T-helper 9 cell (primary cell): ENCODE measurements at regions not wholly inside any gene's neighbourhood (a gene's known extent, or its start where the extent isn't known, plus 50 kb on each side); places are given as distances from the start of the nearest gene placed in this dataset.

Experiments used
- DNase-seq: peaks from one replicate; pipeline ENCODE4 v3.0.0-alpha.2; 2020

DNA sequence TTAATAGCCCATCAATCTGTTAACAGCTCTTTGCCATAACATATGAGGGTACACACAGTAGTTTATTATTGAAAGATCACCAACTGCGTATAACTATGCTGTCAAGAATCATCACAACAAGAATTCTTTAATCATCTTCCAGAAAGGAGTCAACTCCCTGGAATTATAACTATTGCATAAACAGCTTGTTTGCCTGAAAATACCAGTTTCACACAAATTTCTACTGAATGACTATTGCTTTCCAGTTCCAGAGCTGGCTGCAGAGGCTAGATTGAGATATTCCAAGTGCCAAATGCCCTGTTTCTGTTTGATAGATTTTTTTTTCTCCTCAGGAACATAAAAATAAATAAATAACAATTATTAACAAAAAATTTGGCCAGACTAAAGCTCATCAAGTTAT lies 444.7 kb downstream of the TLE1 start:
- no peak for DNase-seq

- no peak for DNase-seq
Measured at GRCh38 chr9:81242866-81243265, 446.5 kb downstream of the TLE1 start.

DNA sequence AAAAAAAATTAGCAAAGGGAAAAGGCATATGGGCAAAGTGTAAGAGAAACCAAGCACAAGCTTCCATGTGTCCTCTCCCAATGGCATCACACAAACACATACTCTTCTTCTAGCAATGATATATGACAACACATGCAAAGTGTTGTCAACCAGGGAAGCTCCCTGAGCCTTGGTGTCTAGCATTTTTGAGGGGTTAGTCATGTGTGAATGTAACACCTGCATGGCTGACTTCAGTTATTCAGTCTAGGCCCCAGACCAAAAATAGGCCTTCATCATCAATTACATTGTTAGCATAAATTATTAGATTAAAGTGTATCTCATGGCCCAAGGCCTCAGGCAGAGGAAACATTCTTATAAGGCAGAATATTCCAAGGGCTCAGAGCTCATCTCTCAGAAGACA lies 450.0 kb downstream of the TLE1 start:
- DNase-seq = no peak

DNA sequence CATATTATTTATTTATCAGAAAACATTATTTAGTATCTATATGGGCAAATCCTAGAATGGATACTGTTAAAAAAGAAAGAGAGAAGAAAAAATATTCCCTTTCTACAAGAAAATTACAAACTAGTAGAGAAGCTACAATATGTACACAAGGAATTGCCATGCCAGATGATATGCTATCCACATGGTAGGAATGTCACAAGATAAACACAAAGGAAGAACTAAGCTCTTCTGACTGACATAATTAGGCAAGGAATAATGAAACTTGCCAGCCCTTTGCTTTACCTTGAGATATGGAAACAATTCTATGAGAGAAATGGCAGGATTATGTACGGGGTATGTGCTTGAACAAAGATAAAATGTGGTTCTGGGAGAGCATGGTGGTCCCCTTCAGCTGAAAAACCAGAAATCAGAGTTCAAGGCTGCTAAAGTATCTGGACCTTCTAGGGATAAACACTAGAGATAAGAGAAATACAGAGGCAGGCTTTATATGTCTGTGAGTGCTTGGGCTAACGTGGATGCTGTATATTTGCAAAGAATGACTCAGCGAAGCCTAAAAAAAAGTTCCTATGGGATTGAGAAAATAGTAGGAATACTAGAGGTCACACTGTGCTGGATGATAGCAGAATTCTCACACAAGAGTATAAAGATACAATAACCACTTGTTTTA lies 451.6 kb downstream of the TLE1 start:
- DNase-seq = no peak

GRCh38 chr9:81234924-81235610 lies 454.3 kb downstream of the TLE1 start:
- no peak for DNase-seq

- no peak for DNase-seq
Measured at GRCh38 chr9:81231011-81231410, 458.3 kb downstream of the TLE1 start.

- DNase-seq = no peak
Measured at GRCh38 chr9:81227507-81228245, 461.7 kb downstream of the TLE1 start.

- DNase-seq = no peak
Measured at GRCh38 chr9:81225596-81225995, 463.8 kb downstream of the TLE1 start.

GRCh38 chr9:81224166-81225081 lies 464.9 kb downstream of the TLE1 start:
- no peak for DNase-seq

DNA sequence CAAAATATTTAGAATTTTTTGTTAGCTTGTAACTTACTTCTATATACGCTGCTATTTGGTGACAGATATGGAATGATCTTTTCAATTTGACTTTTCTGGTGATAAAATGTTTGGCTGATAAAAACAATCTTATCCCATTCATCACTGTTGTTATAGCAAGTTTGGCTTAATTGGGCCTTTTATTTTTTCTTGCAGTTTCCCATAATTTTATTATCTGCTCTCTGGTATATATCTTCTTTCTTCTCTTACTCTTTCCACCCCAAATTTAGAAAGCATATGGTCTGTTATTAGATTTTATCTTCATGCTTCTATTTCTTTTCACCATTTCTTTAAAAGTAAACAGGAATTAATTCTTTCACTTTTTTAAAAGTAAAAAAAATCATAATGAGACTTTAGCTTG lies 474.4 kb downstream of the TLE1 start:
- DNase-seq = no peak

DNA sequence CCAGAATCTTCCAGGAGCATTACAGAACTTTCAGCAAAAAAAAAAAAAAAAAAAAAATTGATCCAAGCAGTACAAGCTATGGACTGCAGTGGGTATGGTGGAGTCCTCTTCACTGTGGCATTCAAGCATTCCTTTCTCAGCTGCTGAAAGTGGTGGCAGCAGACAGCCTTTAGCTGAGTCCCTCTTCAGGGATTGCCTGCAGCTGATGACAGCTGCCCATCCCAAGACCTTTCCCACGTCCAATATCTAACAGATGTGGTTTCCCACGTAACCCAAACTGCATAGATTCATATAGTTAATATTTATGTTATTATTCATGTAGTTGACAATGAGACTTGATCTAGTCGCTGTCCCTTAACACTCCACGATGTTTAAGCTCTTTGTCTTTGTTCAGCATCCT lies 475.9 kb downstream of the TLE1 start:
- no peak for DNase-seq

DNA sequence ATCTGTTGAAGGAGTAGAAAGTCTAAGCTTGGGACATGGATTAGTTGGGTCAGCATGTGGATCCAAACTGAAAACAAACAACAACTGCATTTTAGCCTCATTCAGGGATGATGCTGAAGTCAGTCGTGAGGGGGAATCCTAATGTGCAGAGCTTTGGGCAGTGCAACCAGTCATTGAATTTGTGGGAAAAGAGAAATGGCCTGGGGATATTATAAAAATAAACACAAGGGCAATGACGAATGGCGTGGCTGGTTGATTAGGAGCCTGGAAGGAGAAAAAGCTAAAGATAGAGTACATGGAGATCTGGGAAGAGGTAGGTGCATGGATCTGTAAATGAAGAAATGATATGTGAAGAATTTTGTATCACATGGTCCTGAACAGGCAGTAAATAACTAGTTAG lies 477.6 kb downstream of the TLE1 start:
- no peak for DNase-seq

DNA sequence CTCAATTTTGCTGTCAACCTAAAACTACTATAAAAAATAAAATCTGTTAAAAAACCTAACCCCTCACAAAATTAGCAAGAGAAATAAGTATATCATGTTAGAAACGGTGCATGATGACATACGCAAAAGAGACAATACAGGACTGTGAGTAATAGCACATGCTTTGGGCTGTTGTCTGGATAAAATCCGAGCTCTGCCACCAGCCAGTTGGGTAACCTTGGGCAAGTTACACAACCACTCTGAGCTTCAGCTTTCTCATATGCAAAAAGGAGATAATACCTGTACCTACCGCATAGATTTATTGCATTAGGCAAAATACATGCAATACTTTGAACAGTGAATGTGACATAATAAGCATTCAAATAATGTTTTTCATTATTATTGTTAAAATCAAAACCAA lies 481.7 kb downstream of the TLE1 start:
- no peak for DNase-seq

DNA sequence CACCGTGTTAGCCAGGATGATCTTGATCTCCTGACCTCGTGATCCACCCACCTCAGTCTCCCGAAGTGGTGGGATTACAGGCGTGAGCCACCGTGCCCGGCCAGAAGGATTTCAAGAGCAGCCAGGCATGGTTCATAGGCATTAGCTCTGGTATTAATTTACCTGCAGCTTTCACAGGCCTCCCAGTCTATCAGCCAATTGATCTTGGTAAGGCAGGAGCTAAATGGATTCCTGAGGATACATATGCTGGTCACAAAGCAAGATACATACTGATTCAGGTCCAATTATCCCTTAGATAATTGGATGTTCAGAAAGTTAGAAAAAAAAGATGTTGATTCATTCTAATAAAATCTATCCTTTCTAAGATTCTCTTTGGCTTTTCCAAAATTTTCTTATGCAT lies 487.1 kb downstream of the TLE1 start:
- no peak for DNase-seq

- no peak for DNase-seq
Measured at GRCh38 chr9:81195206-81195605, 494.1 kb downstream of the TLE1 start.

DNA sequence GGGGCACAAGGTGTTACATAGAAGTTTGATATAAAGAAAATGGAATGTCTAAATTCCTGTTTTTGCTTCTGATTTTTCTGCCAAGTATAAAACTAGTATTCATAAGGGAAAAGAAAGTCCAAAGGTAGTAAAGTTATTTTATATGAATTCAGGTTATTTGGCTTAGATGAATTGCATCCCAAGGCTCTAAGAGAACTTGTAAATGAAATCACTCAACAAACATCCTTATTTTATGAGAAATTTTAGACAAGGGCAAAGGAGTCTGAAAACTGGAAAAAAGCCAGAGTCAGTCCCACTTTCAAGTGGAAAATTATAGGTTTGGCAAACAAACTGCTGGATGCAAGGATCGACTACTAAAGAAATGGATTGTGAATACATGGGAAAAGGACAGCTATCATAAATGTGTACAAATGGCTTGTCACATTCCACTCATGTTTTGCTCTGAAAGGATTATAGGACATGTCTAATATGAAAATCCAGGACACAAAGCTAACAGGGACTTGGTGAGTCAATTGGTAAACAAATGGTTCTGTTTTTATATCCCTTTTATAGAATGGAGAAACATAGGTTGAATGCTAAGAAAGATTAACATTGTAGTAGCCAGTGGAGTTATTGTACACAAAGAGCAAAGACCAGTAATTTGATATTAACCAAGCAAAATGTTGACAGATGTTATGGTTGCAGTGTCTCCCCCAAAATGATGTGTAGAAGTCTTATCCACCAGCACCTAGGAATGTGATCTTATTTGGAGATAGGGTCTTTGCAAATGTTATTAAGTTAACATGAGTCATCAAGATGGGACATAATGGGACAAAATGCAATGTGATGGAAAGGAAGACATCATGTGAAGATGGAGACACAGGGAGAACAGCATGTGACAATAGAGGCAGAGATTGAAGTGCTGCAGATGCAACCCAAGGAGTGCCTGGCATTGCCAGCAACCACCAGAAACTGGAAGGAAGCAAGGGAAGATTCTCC lies 495.7 kb downstream of the TLE1 start:
- no peak for DNase-seq

- DNase-seq = no peak
Measured at GRCh38 chr9:81191222-81191621, 498.1 kb downstream of the TLE1 start.

GRCh38 chr9:81190659-81191058 lies 498.7 kb downstream of the TLE1 start:
- no peak for DNase-seq

GRCh38 chr9:81183761-81184160 lies 505.6 kb downstream of the TLE1 start:
- DNase-seq = no peak

DNA sequence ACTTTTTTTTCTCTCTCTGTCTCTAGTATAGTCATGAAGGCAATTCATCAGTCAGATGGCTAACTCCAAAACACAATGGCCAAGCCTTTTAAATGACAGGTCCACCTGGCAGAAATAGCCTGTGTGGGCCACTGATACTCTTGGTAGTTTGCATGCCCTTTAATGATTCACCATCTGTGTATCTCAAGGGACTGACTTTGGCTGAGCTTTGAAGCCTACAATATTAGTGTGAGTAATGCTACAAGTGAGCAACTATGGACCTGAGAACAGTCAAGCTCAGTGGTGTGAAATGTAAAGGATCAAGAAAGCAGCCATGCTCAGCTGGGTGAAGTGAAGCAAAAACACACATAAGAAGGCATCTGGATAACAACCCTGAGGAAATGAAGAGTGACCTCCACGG lies 506.9 kb downstream of the TLE1 start:
- DNase-seq = no peak

- DNase-seq = no peak
Measured at GRCh38 chr9:81174023-81174422, 515.3 kb downstream of the TLE1 start.

DNA sequence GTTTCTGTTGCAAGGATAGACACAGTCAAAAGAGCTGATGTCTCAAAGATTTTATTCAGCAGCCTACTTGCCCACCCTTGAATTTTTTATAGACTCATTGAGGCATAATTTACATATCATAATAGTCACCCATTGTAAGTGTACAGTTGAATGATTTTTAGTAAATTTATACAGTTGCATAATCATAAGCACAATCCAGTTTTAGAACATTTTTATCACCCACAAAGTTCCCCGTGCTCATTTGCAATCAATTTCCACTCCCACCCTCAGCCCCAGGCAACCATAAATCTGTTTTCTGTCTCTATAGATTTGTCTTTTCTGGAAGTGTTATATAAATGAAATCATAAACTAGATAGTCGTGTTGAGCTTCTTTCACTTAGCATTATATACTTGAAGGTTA lies 517.7 kb downstream of the TLE1 start:
- no peak for DNase-seq
